ENCODE measurements at regions not wholly inside any gene's neighbourhood (a gene's known extent, or its start where the extent isn't known, plus 50 kb on each side); places are given as distances from the start of the nearest gene placed in this dataset.

- Mint-ChIP-seq H3K27ac (no peak overlapping the region), H3K4me1 (peaks cover 19% of the 10 kb centered on the region)
- TF ChIP-seq EZH2 (IDR thresholded peaks at IDR 0.05) (no peak), EZH2phosphoT487 (IDR thresholded peaks at IDR 0.05) (no peak)
- TF ChIP-seq, protein P1, sequence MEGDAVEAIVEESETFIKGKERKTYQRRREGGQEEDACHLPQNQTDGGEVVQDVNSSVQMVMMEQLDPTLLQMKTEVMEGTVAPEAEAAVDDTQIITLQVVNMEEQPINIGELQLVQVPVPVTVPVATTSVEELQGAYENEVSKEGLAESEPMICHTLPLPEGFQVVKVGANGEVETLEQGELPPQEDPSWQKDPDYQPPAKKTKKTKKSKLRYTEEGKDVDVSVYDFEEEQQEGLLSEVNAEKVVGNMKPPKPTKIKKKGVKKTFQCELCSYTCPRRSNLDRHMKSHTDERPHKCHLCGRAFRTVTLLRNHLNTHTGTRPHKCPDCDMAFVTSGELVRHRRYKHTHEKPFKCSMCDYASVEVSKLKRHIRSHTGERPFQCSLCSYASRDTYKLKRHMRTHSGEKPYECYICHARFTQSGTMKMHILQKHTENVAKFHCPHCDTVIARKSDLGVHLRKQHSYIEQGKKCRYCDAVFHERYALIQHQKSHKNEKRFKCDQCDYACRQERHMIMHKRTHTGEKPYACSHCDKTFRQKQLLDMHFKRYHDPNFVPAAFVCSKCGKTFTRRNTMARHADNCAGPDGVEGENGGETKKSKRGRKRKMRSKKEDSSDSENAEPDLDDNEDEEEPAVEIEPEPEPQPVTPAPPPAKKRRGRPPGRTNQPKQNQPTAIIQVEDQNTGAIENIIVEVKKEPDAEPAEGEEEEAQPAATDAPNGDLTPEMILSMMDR (IDR thresholded peaks at IDR 0.05): no peak
These were observed 140.0 kb upstream of the RPL38 start for GRCh38 chr17:74063439-74063838.

GRCh38 chr17:74070374-74070773 is 133.1 kb upstream of the RPL38 start:
- H3K9ac ChIP-seq: no peak overlapping the region
- no peak overlapping the region for H3K4me3 ChIP-seq
- no peaks in the 10 kb centered on the region for H3K9me3 ChIP-seq (ENCODE audit: low read depth)
- peaks cover 12% of the 10 kb centered on the region for H3K9me3 Mint-ChIP-seq
- no peaks in the 10 kb centered on the region for H3K36me3 Mint-ChIP-seq
- no peaks in the 10 kb centered on the region for H3K79me2 ChIP-seq (ENCODE audit: low read depth)
- H3K27ac Mint-ChIP-seq: no peak overlapping the region
- H2AFZ ChIP-seq (replicated peaks): no peak overlapping the region
- H4K20me1 ChIP-seq (ENCODE audit: low read depth): no peaks in the 10 kb centered on the region
- no peak overlapping the region for H3K4me3 Mint-ChIP-seq
- no peaks in the 10 kb centered on the region for H3K27me3 ChIP-seq
- peaks cover 3% of the 10 kb centered on the region for H3K4me1 Mint-ChIP-seq
- no peaks in the 10 kb centered on the region for H3F3A ChIP-seq (ENCODE audit: low read depth)
- no peak overlapping the region for H3K27ac ChIP-seq
- H3K36me3 ChIP-seq: no peaks in the 10 kb centered on the region
- TF ChIP-seq EZH2 (IDR thresholded peaks at IDR 0.05): no peak
- TF ChIP-seq, protein P1 (IDR thresholded peaks at IDR 0.05): peak; percentile 20
- H3K4me2 ChIP-seq: no peak overlapping the region
- H3K4me1 ChIP-seq: no peaks in the 10 kb centered on the region
- peaks cover 4% of the 10 kb centered on the region for H3K27me3 Mint-ChIP-seq (ENCODE audit: insufficient read depth, low read depth)
- no peak for DNase-seq (ENCODE audit: low spot score)

More at GRCh38 chr17:74063439-74063838, 140.0 kb upstream of the RPL38 start:
- Mint-ChIP-seq H3K27me3 (ENCODE audit: insufficient read depth, low read depth) (peaks cover 13% of the 10 kb centered on the region), H3K4me3 (no peak overlapping the region), H3K36me3 (no peaks in the 10 kb centered on the region), H3K9me3 (peaks cover 3% of the 10 kb centered on the region)
- H3K9ac ChIP-seq: no peak overlapping the region
- no peaks in the 10 kb centered on the region for H3K36me3 ChIP-seq
- no peaks in the 10 kb centered on the region for H4K20me1 ChIP-seq (ENCODE audit: low read depth)
- no peak overlapping the region for H3K4me2 ChIP-seq
- no peak for DNase-seq (ENCODE audit: low spot score)
- no peaks in the 10 kb centered on the region for H3K9me3 ChIP-seq (ENCODE audit: low read depth)
- no peaks in the 10 kb centered on the region for H3F3A ChIP-seq (ENCODE audit: low read depth)
- H3K27me3 ChIP-seq: no peaks in the 10 kb centered on the region
- no peak overlapping the region for H3K4me3 ChIP-seq
- H3K4me1 ChIP-seq: no peaks in the 10 kb centered on the region
- H2AFZ ChIP-seq (replicated peaks): no peak overlapping the region
- H3K27ac ChIP-seq: no peak overlapping the region
- no peaks in the 10 kb centered on the region for H3K79me2 ChIP-seq (ENCODE audit: low read depth)

DNA sequence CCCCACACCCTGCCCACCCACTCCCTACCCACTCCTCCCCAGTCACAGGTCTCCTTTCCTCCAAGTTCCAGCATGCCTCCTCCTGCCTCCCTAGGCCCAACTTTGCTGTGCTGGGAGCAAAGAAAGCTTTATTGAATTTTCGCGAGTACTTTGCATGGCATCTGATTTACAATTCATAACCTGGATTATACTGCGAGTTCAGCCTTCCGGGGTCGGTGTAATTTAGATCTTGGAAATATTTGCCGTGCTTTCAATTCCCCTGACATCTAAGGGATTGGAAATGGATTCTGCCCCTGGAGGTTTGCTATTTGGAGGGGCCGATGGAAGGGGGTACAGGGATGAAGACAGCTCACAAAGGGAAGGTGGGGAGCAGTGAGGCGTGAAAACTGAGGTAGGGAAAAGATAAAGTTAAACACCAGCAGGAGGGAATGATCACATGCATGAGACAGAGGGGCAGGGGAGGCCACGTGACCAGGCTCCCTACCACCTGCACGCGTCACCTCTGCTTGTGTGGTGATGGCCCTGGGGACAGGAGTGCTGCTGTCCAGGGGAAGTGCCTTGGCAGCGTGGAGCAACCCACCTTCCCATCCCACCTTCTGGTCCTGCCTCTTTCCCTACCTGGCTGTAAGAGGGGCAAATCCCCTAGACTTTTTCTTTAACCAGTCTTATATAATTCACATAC is 132.3 kb upstream of the RPL38 start:
- H3K36me3 Mint-ChIP-seq: no peaks in the 10 kb centered on the region
- H3K27ac Mint-ChIP-seq: no peak overlapping the region
- Histone ChIP-seq H3K36me3 (no peaks in the 10 kb centered on the region), H3K9ac (no peak overlapping the region), H3K27me3 (no peaks in the 10 kb centered on the region), H3K9me3 (ENCODE audit: low read depth) (no peaks in the 10 kb centered on the region), H3K4me2 (no peak overlapping the region), H3K4me1 (no peaks in the 10 kb centered on the region), H3F3A (ENCODE audit: low read depth) (no peaks in the 10 kb centered on the region), H3K4me3 (no peak overlapping the region), H3K79me2 (ENCODE audit: low read depth) (no peaks in the 10 kb centered on the region), H4K20me1 (ENCODE audit: low read depth) (no peaks in the 10 kb centered on the region), H3K27ac (no peak overlapping the region), H2AFZ (replicated peaks) (no peak overlapping the region)
- peaks cover 2% of the 10 kb centered on the region for H3K27me3 Mint-ChIP-seq (ENCODE audit: insufficient read depth, low read depth)
- peaks cover 3% of the 10 kb centered on the region for H3K4me1 Mint-ChIP-seq
- TF ChIP-seq EZH2 (IDR thresholded peaks at IDR 0.05) (no peak), EZH2phosphoT487 (IDR thresholded peaks at IDR 0.05) (no peak)
- TF ChIP-seq, protein P1 (IDR thresholded peaks at IDR 0.05): no peak
- DNase-seq (ENCODE audit: low spot score): no peak
- no peak overlapping the region for H3K4me3 Mint-ChIP-seq
- peaks cover 12% of the 10 kb centered on the region for H3K9me3 Mint-ChIP-seq

Data from neural progenitor cell (in vitro differentiated cells).